ENCODE measurements at regions not wholly inside any gene's neighbourhood (a gene's known extent, or its start where the extent isn't known, plus 50 kb on each side); places are given as distances from the start of the nearest gene placed in this dataset.
"Not testable (repeated sequence)": the region's sequence is repeated elsewhere in the genome, so short reads cannot be mapped to it uniquely, and the experiment has no call there.

DNA sequence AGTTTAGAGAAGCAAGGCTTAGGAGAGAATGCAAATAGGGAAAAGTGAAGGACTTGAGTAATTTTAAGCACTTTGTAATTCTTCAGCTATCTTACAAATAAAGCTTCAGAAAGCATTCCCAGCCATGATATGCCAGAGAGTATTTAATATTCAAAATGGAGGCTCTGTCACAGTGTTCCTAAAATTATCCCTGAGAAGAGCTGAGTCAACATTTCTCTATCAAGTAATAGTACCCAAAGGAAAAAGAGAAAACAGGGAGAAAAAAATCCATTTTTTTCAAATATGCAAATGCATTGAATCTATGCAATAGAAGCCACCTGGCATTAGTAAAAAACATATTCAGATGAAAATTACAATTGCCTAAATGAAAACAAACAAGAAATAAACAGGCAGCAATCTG is 392.6 kb upstream of the FAM174A start:
- DNase-seq (ENCODE audit: extremely low read depth, insufficient read length) = no peak
- H3K27me3 ChIP-seq (replicated peaks; ENCODE audit: control insufficient read depth, insufficient read depth, low read length) = no peaks in the 10 kb centered on the region
- no peak for TF ChIP-seq CTCF (IDR thresholded peaks at IDR 0.05; ENCODE audit: insufficient read depth, low read length, poor library complexity, severe bottlenecking)
- H3K36me3 ChIP-seq (ENCODE audit: control insufficient read depth, insufficient read depth, low read length) = no peaks in the 10 kb centered on the region
- no peak overlapping the region for H3K4me3 ChIP-seq (replicated peaks; ENCODE audit: low read depth, low read length)

GRCh38 chr5:100131161-100131560 is 404.0 kb upstream of the FAM174A start:
- no peak for TF ChIP-seq CTCF (IDR thresholded peaks at IDR 0.05; ENCODE audit: insufficient read depth, low read length, poor library complexity, severe bottlenecking)
- no peak for DNase-seq (ENCODE audit: extremely low read depth, insufficient read length)
- H3K27me3 ChIP-seq (replicated peaks; ENCODE audit: control insufficient read depth, insufficient read depth, low read length) = no peaks in the 10 kb centered on the region
- no peaks in the 10 kb centered on the region for H3K36me3 ChIP-seq (ENCODE audit: control insufficient read depth, insufficient read depth, low read length)
- H3K4me3 ChIP-seq (replicated peaks; ENCODE audit: low read depth, low read length) = no peak overlapping the region

GRCh38 chr5:100130307-100130706 is 404.9 kb upstream of the FAM174A start:
- DNase-seq (ENCODE audit: extremely low read depth, insufficient read length) = no peak
- no peaks in the 10 kb centered on the region for H3K27me3 ChIP-seq (replicated peaks; ENCODE audit: control insufficient read depth, insufficient read depth, low read length)
- no peak overlapping the region for H3K4me3 ChIP-seq (replicated peaks; ENCODE audit: low read depth, low read length)
- no peak for TF ChIP-seq CTCF (IDR thresholded peaks at IDR 0.05; ENCODE audit: insufficient read depth, low read length, poor library complexity, severe bottlenecking)
- no peaks in the 10 kb centered on the region for H3K36me3 ChIP-seq (ENCODE audit: control insufficient read depth, insufficient read depth, low read length)

DNA sequence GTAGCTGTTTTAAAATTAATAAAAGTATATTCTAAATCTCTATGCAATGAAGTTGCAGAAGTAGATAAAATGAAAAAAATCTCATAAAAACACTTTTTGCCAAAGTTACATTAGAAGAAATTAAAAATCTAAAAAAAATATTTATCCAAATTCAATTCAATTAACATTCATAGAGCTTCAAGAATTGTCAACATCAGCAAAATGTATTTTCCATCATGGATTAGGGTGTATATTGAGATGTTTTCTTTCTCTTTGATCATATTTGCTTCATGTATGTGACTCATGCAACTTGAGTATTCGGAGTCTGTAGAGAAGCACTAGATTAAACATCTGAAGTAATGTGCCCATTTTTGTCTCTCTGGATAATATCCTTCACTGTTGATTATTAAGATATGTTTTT is 415.3 kb upstream of the FAM174A start:
- no peaks in the 10 kb centered on the region; the same call in 1 of the 2 replicates for H3K27me3 ChIP-seq (replicated peaks; ENCODE audit: control insufficient read depth, insufficient read depth, low read length)
- TF ChIP-seq CTCF (IDR thresholded peaks at IDR 0.05; ENCODE audit: insufficient read depth, low read length, poor library complexity, severe bottlenecking) = no peak
- H3K4me3 ChIP-seq (replicated peaks; ENCODE audit: low read depth, low read length) = no peak overlapping the region
- H3K36me3 ChIP-seq (ENCODE audit: control insufficient read depth, insufficient read depth, low read length) = no peaks in the 10 kb centered on the region
- no peak for DNase-seq (ENCODE audit: extremely low read depth, insufficient read length)

DNA sequence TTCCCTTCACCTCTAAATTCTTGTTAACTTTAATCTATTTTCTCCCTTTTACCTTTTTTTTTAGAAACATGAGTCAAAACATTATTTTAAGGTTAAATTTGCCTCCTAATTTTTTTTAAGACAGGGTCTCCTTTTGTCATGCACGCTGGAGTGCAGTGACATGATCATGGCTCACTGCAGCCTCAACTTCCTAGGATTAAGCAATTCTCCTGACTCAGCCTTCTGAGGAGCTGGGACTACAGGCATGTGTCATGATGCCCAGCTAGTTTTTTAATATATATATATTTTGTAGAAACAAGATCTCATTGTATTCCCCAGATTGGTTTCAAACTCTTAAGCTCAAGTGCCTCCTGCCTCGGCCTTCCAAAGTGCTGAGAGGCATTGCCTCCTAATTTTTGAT is 424.7 kb upstream of the FAM174A start:
- no peak for TF ChIP-seq CTCF (IDR thresholded peaks at IDR 0.05; ENCODE audit: insufficient read depth, low read length, poor library complexity, severe bottlenecking)
- no peak overlapping the region for H3K4me3 ChIP-seq (replicated peaks; ENCODE audit: low read depth, low read length)
- H3K36me3 ChIP-seq (ENCODE audit: control insufficient read depth, insufficient read depth, low read length) = no peaks in the 10 kb centered on the region
- DNase-seq (ENCODE audit: extremely low read depth, insufficient read length) = no peak
- H3K27me3 ChIP-seq (replicated peaks; ENCODE audit: control insufficient read depth, insufficient read depth, low read length) = no peaks in the 10 kb centered on the region

- no peaks in the 10 kb centered on the region for H3K36me3 ChIP-seq (ENCODE audit: control insufficient read depth, insufficient read depth, low read length)
- H3K27me3 ChIP-seq (replicated peaks; ENCODE audit: control insufficient read depth, insufficient read depth, low read length) = no peaks in the 10 kb centered on the region
Observed at GRCh38 chr5:100108883-100109282, 426.3 kb upstream of the FAM174A start.

GRCh38 chr5:100103592-100104119 is 431.5 kb upstream of the FAM174A start:
- H3K4me3 ChIP-seq (replicated peaks; ENCODE audit: low read depth, low read length); H3K27me3 ChIP-seq (replicated peaks; ENCODE audit: control insufficient read depth, insufficient read depth, low read length); DNase-seq (ENCODE audit: extremely low read depth, insufficient read length); H3K36me3 ChIP-seq (ENCODE audit: control insufficient read depth, insufficient read depth, low read length): not testable (repeated sequence)

More at GRCh38 chr5:100108883-100109282, 426.3 kb upstream of the FAM174A start:
- TF ChIP-seq CTCF (IDR thresholded peaks at IDR 0.05; ENCODE audit: insufficient read depth, low read length, poor library complexity, severe bottlenecking) = no peak
- no peak overlapping the region for H3K4me3 ChIP-seq (replicated peaks; ENCODE audit: low read depth, low read length)
- DNase-seq (ENCODE audit: extremely low read depth, insufficient read length) = no peak

- not testable (repeated sequence) for DNase-seq (ENCODE audit: extremely low read depth, insufficient read length); H3K36me3 ChIP-seq (ENCODE audit: control insufficient read depth, insufficient read depth, low read length); H3K27me3 ChIP-seq (replicated peaks; ENCODE audit: control insufficient read depth, insufficient read depth, low read length); H3K4me3 ChIP-seq (replicated peaks; ENCODE audit: low read depth, low read length)
Observed at GRCh38 chr5:100101466-100101865, 433.7 kb upstream of the FAM174A start.

Data from GM06990 (cell line).